ENCODE measurements at regions not wholly inside any gene's neighbourhood (a gene's known extent, or its start where the extent isn't known, plus 50 kb on each side); places are given as distances from the start of the nearest gene placed in this dataset.
A peak's percentile ranks its signal among the peaks of the same experiment; 100 is the strongest.

- Histone ChIP-seq H3K4me1 (ENCODE audit: insufficient read depth) (no peaks in the 10 kb centered on the region), H3K36me3 (replicated peaks; ENCODE audit: insufficient read depth, low read depth) (no peaks in the 10 kb centered on the region), H2AFZ (peak overlapping the region; percentile 45), H4K20me1 (ENCODE audit: insufficient read depth, poor library complexity, severe bottlenecking) (no peaks in the 10 kb centered on the region), H3K4me3 (no peak overlapping the region), H3K27ac (peak overlapping the region; percentile 33), H3K9me3 (ENCODE audit: low read depth) (no peaks in the 10 kb centered on the region), H3K79me2 (peaks cover 12% of the 10 kb centered on the region), H3K27me3 (no peaks in the 10 kb centered on the region), H3K9me2 (replicated peaks; ENCODE audit: insufficient read depth) (no peaks in the 10 kb centered on the region), H3K4me2 (peak overlapping the region; percentile 64)
- DNase-seq (ENCODE audit: low spot score) = no peak
- WGBS (ENCODE audit: low lambda C conversion rate, missing lambda C conversion rate) = 72% methylated on average over 4 of the region's 4 CpGs
- TF ChIP-seq EZH2phosphoT487 (IDR thresholded peaks at IDR 0.05; ENCODE audit: low read depth, severe bottlenecking, unreplicated experiment) (no peak), CTCF (IDR thresholded peaks at IDR 0.05; ENCODE audit: poor library complexity) (no peak), EZH2 (IDR thresholded peaks at IDR 0.05; ENCODE audit: borderline replicate concordance) (no peak)
Measured at GRCh38 chr3:107236655-107237337, 140.4 kb upstream of the CCDC54 start.

GRCh38 chr3:107238787-107239186 lies 138.5 kb upstream of the CCDC54 start:
- Histone ChIP-seq H3K27me3 (no peaks in the 10 kb centered on the region), H3K4me3 (no peak overlapping the region), H3K27ac (no peak overlapping the region), H3K79me2 (peaks cover 28% of the 10 kb centered on the region), H3K4me2 (no peak overlapping the region), H2AFZ (no peak overlapping the region), H3K9me3 (ENCODE audit: low read depth) (no peaks in the 10 kb centered on the region), H3K4me1 (ENCODE audit: insufficient read depth) (no peaks in the 10 kb centered on the region), H3K9me2 (replicated peaks; ENCODE audit: insufficient read depth) (no peaks in the 10 kb centered on the region), H4K20me1 (ENCODE audit: insufficient read depth, poor library complexity, severe bottlenecking) (no peaks in the 10 kb centered on the region), H3K36me3 (replicated peaks; ENCODE audit: insufficient read depth, low read depth) (no peaks in the 10 kb centered on the region)
- TF ChIP-seq CTCF (IDR thresholded peaks at IDR 0.05; ENCODE audit: poor library complexity) (no peak), EZH2phosphoT487 (IDR thresholded peaks at IDR 0.05; ENCODE audit: low read depth, severe bottlenecking, unreplicated experiment) (no peak), EZH2 (IDR thresholded peaks at IDR 0.05; ENCODE audit: borderline replicate concordance) (no peak)
- WGBS (ENCODE audit: low lambda C conversion rate, missing lambda C conversion rate) = 75% methylated on average over 2 of the region's 2 CpGs
- no peak for DNase-seq (ENCODE audit: low spot score)

GRCh38 chr3:107239703-107240102 lies 137.5 kb upstream of the CCDC54 start:
- 80% methylated on average over 4 of the region's 4 CpGs for WGBS (ENCODE audit: low lambda C conversion rate, missing lambda C conversion rate)
- Histone ChIP-seq H3K36me3 (replicated peaks; ENCODE audit: insufficient read depth, low read depth) (no peaks in the 10 kb centered on the region), H3K9me3 (ENCODE audit: low read depth) (no peaks in the 10 kb centered on the region), H4K20me1 (ENCODE audit: insufficient read depth, poor library complexity, severe bottlenecking) (no peaks in the 10 kb centered on the region), H3K4me3 (peak overlapping the region; percentile 97), H3K4me2 (peak overlapping the region; percentile 92), H3K4me1 (ENCODE audit: insufficient read depth) (no peaks in the 10 kb centered on the region), H3K27ac (no peak overlapping the region), H3K79me2 (peaks cover 28% of the 10 kb centered on the region), H3K9me2 (replicated peaks; ENCODE audit: insufficient read depth) (no peaks in the 10 kb centered on the region), H3K27me3 (no peaks in the 10 kb centered on the region), H2AFZ (peak overlapping the region; percentile 98)
- TF ChIP-seq EZH2phosphoT487 (IDR thresholded peaks at IDR 0.05; ENCODE audit: low read depth, severe bottlenecking, unreplicated experiment) (no peak), EZH2 (IDR thresholded peaks at IDR 0.05; ENCODE audit: borderline replicate concordance) (no peak), CTCF (IDR thresholded peaks at IDR 0.05; ENCODE audit: poor library complexity) (no peak)
- no peak for DNase-seq (ENCODE audit: low spot score)
